PC-3 (cell line): ENCODE measurements at regions not wholly inside any gene's neighbourhood (a gene's known extent, or its start where the extent isn't known, plus 50 kb on each side); places are given as distances from the start of the nearest gene placed in this dataset.

Experiments
- ATAC-seq: fragments of 200-7000 bp; cut with Tn5 transposase; 2 replicates; pipeline ENCODE4 v1.9.1; 2020; ENCODE audit warnings: mild to moderate bottlenecking, moderate library complexity
- BruUV-seq: library from RNA; stranded (reverse); fragments of 400-500 nt; replicated peaks from 2 replicates; lab custom pipeline; 2021; lab: Mats Ljungman, UMichigan
- CTCF ChIA-PET: fragments of 300-600 bp; sonication (Branson Sonifier 250); formaldehyde crosslinking; loops from one replicate; lab custom pipeline; 2022; ENCODE audit warnings: antibody characterized with exemption; lab: Charles Lee
- POLR2A ChIA-PET: fragments of 300-600 bp; sonication (Branson Sonifier 250); formaldehyde crosslinking; loops from one replicate; lab custom pipeline; 2022; ENCODE audit warnings: antibody characterized with exemption; ENCODE audit not compliant: unreplicated experiment; lab: Charles Lee
- DNase-seq: peaks from one replicate; pipeline ENCODE4 v3.0.0-alpha.2; 2015
- H2AFZ ChIP-seq: fragments of 300-600 bp; sonication (generic); 2 replicates; pipeline ENCODE4 v1.6.0; 2016; ENCODE audit warnings: antibody characterized with exemption, low read length
- H3F3A ChIP-seq: fragments of 300-600 bp; sonication (generic); one replicate; pipeline ENCODE4 v1.6.0; 2017; ENCODE audit warnings: antibody characterized with exemption, low read length, control low read depth, mild to moderate bottlenecking; ENCODE audit not compliant: unreplicated experiment
- H3K27ac ChIP-seq: fragments of 300-600 bp; sonication (generic); 2 replicates; pipeline ENCODE4 v1.5.1; 2016; ENCODE audit warnings: mild to moderate bottlenecking, low read length
- H3K27me3 ChIP-seq: fragments of 300-600 bp; sonication (generic); 2 replicates; pipeline ENCODE4 v1.6.1; 2016; ENCODE audit warnings: low read length, mixed read lengths
- H3K36me3 ChIP-seq: fragments of 300-600 bp; sonication (generic); 2 replicates; pipeline ENCODE4 v1.6.1; 2016; ENCODE audit warnings: low read depth, mixed run types, low read length, mixed read lengths
- H3K4me1 ChIP-seq: fragments of 300-600 bp; sonication (generic); 2 replicates; pipeline ENCODE4 v1.5.1; 2016; ENCODE audit warnings: low read length; ENCODE audit not compliant: insufficient read depth
- H3K4me2 ChIP-seq: fragments of 300-600 bp; sonication (generic); 2 replicates; pipeline ENCODE4 v1.6.0; 2016; ENCODE audit warnings: low read length
- H3K4me3 ChIP-seq: fragments of 300-600 bp; sonication (generic); 2 replicates; pipeline ENCODE4 v1.5.1; 2016; ENCODE audit warnings: mild to moderate bottlenecking, low read length, mixed read lengths
- H3K79me2 ChIP-seq: fragments of 300-600 bp; sonication (generic); 2 replicates; pipeline ENCODE4 v1.6.1; 2017; ENCODE audit warnings: low read length, mixed read lengths
- H3K9ac ChIP-seq: fragments of 300-600 bp; sonication (generic); 2 replicates; pipeline ENCODE4 v1.6.0; 2016; ENCODE audit warnings: mild to moderate bottlenecking, low read length
- H3K9me2 ChIP-seq: fragments of 300-600 bp; sonication (generic); replicated peaks from 2 replicates; pipeline ENCODE4 v1.6.1; 2016; ENCODE audit warnings: mixed run types, low read length, mixed read lengths
- H3K9me3 ChIP-seq: fragments of 300-600 bp; sonication (generic); 2 replicates; pipeline ENCODE4 v1.6.1; 2016; ENCODE audit warnings: low read length, mixed read lengths
- H4K20me1 ChIP-seq: fragments of 300-600 bp; sonication (generic); 2 replicates; pipeline ENCODE4 v1.6.1; 2016; ENCODE audit warnings: low read length, mixed read lengths
- CTCF ChIP-seq: fragments of 300-600 bp; sonication (generic); conservative IDR thresholded peaks from 2 replicates; pipeline ENCODE4 v1.5.1; 2017; ENCODE audit warnings: antibody characterized with exemption, low read depth, mild to moderate bottlenecking, low read length
- EZH2 ChIP-seq: fragments of 300-600 bp; sonication (generic); IDR thresholded peaks from one replicate; pipeline ENCODE4 v1.6.1; 2017; ENCODE audit warnings: antibody characterized with exemption, mild to moderate bottlenecking, low read length; ENCODE audit not compliant: unreplicated experiment
- EZH2phosphoT487 ChIP-seq: fragments of 300-600 bp; sonication (generic); IDR thresholded peaks from 2 replicates; pipeline ENCODE4 v1.6.1; 2018; ENCODE audit warnings: mild to moderate bottlenecking, antibody characterized with exemption, low read length, borderline replicate concordance
- intact Hi-C: fragments of 100-400 bp; cut with micrococcal nuclease; formaldehyde crosslinking; loops from 2 replicates; pipeline ENCODE4 v1.9.0; 2023

- H3K27me3 ChIP-seq: no peaks in the 10 kb centered on the region
- peaks cover 49% of the 10 kb centered on the region for H3K4me1 ChIP-seq
- no peaks in the 10 kb centered on the region for H3K79me2 ChIP-seq
- intact Hi-C loops: loop anchor here (5.0 kb wide), 1 partner anchor 72 kb away; no protein-coding TSS in a partner anchor
- H3F3A ChIP-seq: peaks cover 10% of the 10 kb centered on the region
- peak overlapping the region; percentile 51 for H3K27ac ChIP-seq
- no peak for ATAC-seq
- H3K4me2 ChIP-seq: 0 out of 2 replicates have a peak overlapping the region, but pooled peaks have one; percentile 1
- H3K4me3 ChIP-seq: no peak overlapping the region
- H3K9me2 ChIP-seq: no peaks in the 10 kb centered on the region
- no peaks in the 10 kb centered on the region for H3K36me3 ChIP-seq
- POLR2A ChIA-PET: interaction anchor here (0.7 kb wide), 1 partner anchor 65 kb away, joined by 6 read pairs; no protein-coding TSS in a partner anchor
- CTCF ChIA-PET: interaction anchor here (0.6 kb wide), 1 partner anchor 40 kb away, joined by 4 read pairs; no protein-coding TSS in a partner anchor
- no peaks in the 10 kb centered on the region for H3K9me3 ChIP-seq
- no peaks in the 10 kb centered on the region for H4K20me1 ChIP-seq
- TF ChIP-seq CTCF: no peak
- TF ChIP-seq EZH2: no peak
- no peak for TF ChIP-seq EZH2phosphoT487
- H2AFZ ChIP-seq: no peak overlapping the region
- DNase-seq: no peak
- H3K9ac ChIP-seq: 0 out of 2 replicates have a peak overlapping the region, but pooled peaks have one; percentile 6
- no TSS peak for BruUV-seq
Observed at GRCh38 chr11:93945596-93945995, 75.6 kb upstream of the HEPHL1 start.

GRCh38 chr11:93952082-93952780 is 68.9 kb upstream of the HEPHL1 start:
- Histone ChIP-seq H3K4me3 (no peak overlapping the region), H3K27me3 (no peaks in the 10 kb centered on the region), H3K36me3 (no peaks in the 10 kb centered on the region), H3K9me3 (no peaks in the 10 kb centered on the region), H4K20me1 (no peaks in the 10 kb centered on the region), H3K27ac (no peak overlapping the region), H2AFZ (no peak overlapping the region), H3F3A (peaks cover 6% of the 10 kb centered on the region), H3K4me2 (no peak overlapping the region), H3K9ac (no peak overlapping the region), H3K79me2 (no peaks in the 10 kb centered on the region), H3K4me1 (peaks cover 20% of the 10 kb centered on the region), H3K9me2 (no peaks in the 10 kb centered on the region)
- no TSS peak for BruUV-seq
- ChIA-PET POLR2A (no interaction called here), CTCF (no interaction called here)
- ATAC-seq (no peak), DNase-seq (no peak)
- intact Hi-C loops: no loop called here
- TF ChIP-seq EZH2 (no peak), CTCF (no peak), EZH2phosphoT487 (no peak)

GRCh38 chr11:93957397-93957952 is 63.7 kb upstream of the HEPHL1 start:
- H3F3A ChIP-seq: no peaks in the 10 kb centered on the region
- DNase-seq: no peak
- no peaks in the 10 kb centered on the region for H3K27me3 ChIP-seq
- no peak for ATAC-seq
- H2AFZ ChIP-seq: no peak overlapping the region
- H3K4me2 ChIP-seq: no peak overlapping the region
- TF ChIP-seq EZH2 (no peak), EZH2phosphoT487 (no peak), CTCF (no peak)
- ChIA-PET POLR2A (no interaction called here), CTCF (no interaction called here)
- H3K9me2 ChIP-seq: no peaks in the 10 kb centered on the region
- no peak overlapping the region for H3K27ac ChIP-seq
- H3K4me3 ChIP-seq: no peak overlapping the region
- BruUV-seq: no TSS peak
- H3K79me2 ChIP-seq: no peaks in the 10 kb centered on the region
- no peaks in the 10 kb centered on the region for H4K20me1 ChIP-seq
- H3K9ac ChIP-seq: no peak overlapping the region
- intact Hi-C loops: no loop called here
- H3K4me1 ChIP-seq: no peaks in the 10 kb centered on the region
- no peaks in the 10 kb centered on the region for H3K36me3 ChIP-seq
- no peaks in the 10 kb centered on the region for H3K9me3 ChIP-seq
